ENCODE measurements at regions not wholly inside any gene's neighbourhood (a gene's known extent, or its start where the extent isn't known, plus 50 kb on each side); places are given as distances from the start of the nearest gene placed in this dataset.
"Not testable (repeated sequence)": the region's sequence is repeated elsewhere in the genome, so short reads cannot be mapped to it uniquely, and the experiment has no call there.

- H3K4me3 ChIP-seq: no peak overlapping the region
- no peaks in the 10 kb centered on the region for H3K4me1 ChIP-seq (ENCODE audit: control insufficient read depth in 1 of 2, low read depth in 2 of 2)
- no peaks in the 10 kb centered on the region for H3K27me3 ChIP-seq (replicated peaks; ENCODE audit: insufficient read depth)
- no peak for DNase-seq (ENCODE audit: low spot score)
- no peaks in the 10 kb centered on the region for H3K9me3 ChIP-seq
- no peaks in the 10 kb centered on the region for H3K36me3 ChIP-seq
- ATAC-seq (ENCODE audit: insufficient number of reproducible peaks, low FRiP score, low read depth): no peak
- TF ChIP-seq CTCF (IDR thresholded peaks at IDR 0.05): no peak
- no peak overlapping the region for H3K27ac ChIP-seq
Measured at GRCh38 chr14:28375295-28375694, 391.3 kb upstream of the FOXG1 start.

- H3K36me3 ChIP-seq: no peaks in the 10 kb centered on the region
- ATAC-seq (ENCODE audit: insufficient number of reproducible peaks, low FRiP score, low read depth): no peak
- no peak for DNase-seq (ENCODE audit: low spot score)
- H3K9me3 ChIP-seq: no peaks in the 10 kb centered on the region
- TF ChIP-seq CTCF (IDR thresholded peaks at IDR 0.05): no peak
- H3K27me3 ChIP-seq (replicated peaks; ENCODE audit: insufficient read depth): no peaks in the 10 kb centered on the region
- H3K4me3 ChIP-seq: no peak overlapping the region
- no peak overlapping the region for H3K27ac ChIP-seq
- no peaks in the 10 kb centered on the region for H3K4me1 ChIP-seq (ENCODE audit: control insufficient read depth in 1 of 2, low read depth in 2 of 2)
Measured at GRCh38 chr14:28381656-28382055, 384.9 kb upstream of the FOXG1 start.

- H3K27me3 ChIP-seq (replicated peaks; ENCODE audit: insufficient read depth): no peaks in the 10 kb centered on the region
- no peaks in the 10 kb centered on the region for H3K36me3 ChIP-seq
- no peak overlapping the region for H3K27ac ChIP-seq
- no peaks in the 10 kb centered on the region for H3K9me3 ChIP-seq
- H3K4me1 ChIP-seq (ENCODE audit: control insufficient read depth in 1 of 2, low read depth in 2 of 2): no peaks in the 10 kb centered on the region
- ATAC-seq (ENCODE audit: insufficient number of reproducible peaks, low FRiP score, low read depth): no peak
- no peak for DNase-seq (ENCODE audit: low spot score)
- no peak for TF ChIP-seq CTCF (IDR thresholded peaks at IDR 0.05)
- no peak overlapping the region for H3K4me3 ChIP-seq
Measured at GRCh38 chr14:28382444-28383190, 384.0 kb upstream of the FOXG1 start.

- Histone ChIP-seq H3K27ac (no peak overlapping the region), H3K9me3 (no peaks in the 10 kb centered on the region), H3K36me3 (no peaks in the 10 kb centered on the region), H3K4me1 (ENCODE audit: control insufficient read depth in 1 of 2, low read depth in 2 of 2) (no peaks in the 10 kb centered on the region), H3K4me3 (no peak overlapping the region), H3K27me3 (replicated peaks; ENCODE audit: insufficient read depth) (no peaks in the 10 kb centered on the region)
- no peak for TF ChIP-seq CTCF (IDR thresholded peaks at IDR 0.05)
- no peak for DNase-seq (ENCODE audit: low spot score)
- no peak for ATAC-seq (ENCODE audit: insufficient number of reproducible peaks, low FRiP score, low read depth)
Measured at GRCh38 chr14:28398506-28398905, 368.1 kb upstream of the FOXG1 start.

GRCh38 chr14:28401705-28402104, 364.9 kb upstream of the FOXG1 start:
- H3K4me1 ChIP-seq (ENCODE audit: control insufficient read depth in 1 of 2, low read depth in 2 of 2); H3K36me3 ChIP-seq; H3K27ac ChIP-seq; DNase-seq (ENCODE audit: low spot score); ATAC-seq (ENCODE audit: insufficient number of reproducible peaks, low FRiP score, low read depth); H3K9me3 ChIP-seq; H3K27me3 ChIP-seq (replicated peaks; ENCODE audit: insufficient read depth); H3K4me3 ChIP-seq: not testable (repeated sequence)

GRCh38 chr14:28406196-28406595, 360.4 kb upstream of the FOXG1 start:
- no peak overlapping the region for H3K27ac ChIP-seq

More at GRCh38 chr14:28406196-28406595, 360.4 kb upstream of the FOXG1 start:
- TF ChIP-seq CTCF (IDR thresholded peaks at IDR 0.05): no peak
- no peak overlapping the region for H3K4me3 ChIP-seq
- no peak for DNase-seq (ENCODE audit: low spot score)
- H3K9me3 ChIP-seq: no peaks in the 10 kb centered on the region
- H3K36me3 ChIP-seq: no peaks in the 10 kb centered on the region
- no peaks in the 10 kb centered on the region for H3K27me3 ChIP-seq (replicated peaks; ENCODE audit: insufficient read depth)
- no peak for ATAC-seq (ENCODE audit: insufficient number of reproducible peaks, low FRiP score, low read depth)
- no peaks in the 10 kb centered on the region for H3K4me1 ChIP-seq (ENCODE audit: control insufficient read depth in 1 of 2, low read depth in 2 of 2)
